ENCODE measurements at regions not wholly inside any gene's neighbourhood (a gene's known extent, or its start where the extent isn't known, plus 50 kb on each side); places are given as distances from the start of the nearest gene placed in this dataset.
"Not testable (repeated sequence)": the region's sequence is repeated elsewhere in the genome, so short reads cannot be mapped to it uniquely, and the experiment has no call there.

- WGBS, 2 experiments (ENCODE audit: insufficient coverage in 2 of 2), result no CpG with 5 or more reads among the region's 2 CpGs
- Histone ChIP-seq H3K4me3 (ENCODE audit: extremely low read depth, insufficient read depth, low read length, poor library complexity, severe bottlenecking) (no peak overlapping the region), H3K4me1 (ENCODE audit: control insufficient read depth, insufficient read depth, low read length, poor library complexity, severe bottlenecking) (no peaks in the 10 kb centered on the region), H3K27ac (ENCODE audit: low read depth, low read length, severe bottlenecking) (no peak overlapping the region), H3K9me3 (ENCODE audit: control insufficient read depth, low read length) (no peaks in the 10 kb centered on the region), H3K36me3 (ENCODE audit: control insufficient read depth, insufficient read depth, low read length) (no peaks in the 10 kb centered on the region)
These were observed 342.9 kb downstream of the IL20RB start for GRCh38 chr3:137300703-137301102.

- WGBS, 2 experiments (ENCODE audit: insufficient coverage in 2 of 2), result 54 to 86% methylated on average over 1 of the region's 1 CpG
- Histone ChIP-seq H3K4me1 (ENCODE audit: control insufficient read depth, insufficient read depth, low read length, poor library complexity, severe bottlenecking) (no peaks in the 10 kb centered on the region), H3K36me3 (ENCODE audit: control insufficient read depth, insufficient read depth, low read length) (no peaks in the 10 kb centered on the region), H3K4me3 (ENCODE audit: extremely low read depth, insufficient read depth, low read length, poor library complexity, severe bottlenecking) (no peak overlapping the region), H3K9me3 (ENCODE audit: control insufficient read depth, low read length) (no peaks in the 10 kb centered on the region), H3K27ac (ENCODE audit: low read depth, low read length, severe bottlenecking) (no peak overlapping the region)
These were observed 346.7 kb downstream of the IL20RB start for GRCh38 chr3:137304313-137305056.

- H3K4me1 ChIP-seq (ENCODE audit: control insufficient read depth, insufficient read depth, low read length, poor library complexity, severe bottlenecking), result no peaks in the 10 kb centered on the region
- H3K9me3 ChIP-seq (ENCODE audit: control insufficient read depth, low read length), result no peaks in the 10 kb centered on the region
- H3K27ac ChIP-seq (ENCODE audit: low read depth, low read length, severe bottlenecking), result no peak overlapping the region
- H3K36me3 ChIP-seq (ENCODE audit: control insufficient read depth, insufficient read depth, low read length), result no peaks in the 10 kb centered on the region
- no peak overlapping the region for H3K4me3 ChIP-seq (ENCODE audit: extremely low read depth, insufficient read depth, low read length, poor library complexity, severe bottlenecking)
- no CpG with 5 or more reads among the region's 2 CpGs for WGBS, 2 experiments (ENCODE audit: insufficient coverage in 2 of 2)
These were observed 366.3 kb downstream of the IL20RB start for GRCh38 chr3:137324114-137324513.

GRCh38 chr3:137325170-137325569 is 367.4 kb downstream of the IL20RB start:
- Histone ChIP-seq H3K9me3 (ENCODE audit: control insufficient read depth, low read length) (no peaks in the 10 kb centered on the region), H3K27ac (ENCODE audit: low read depth, low read length, severe bottlenecking) (no peak overlapping the region), H3K4me3 (ENCODE audit: extremely low read depth, insufficient read depth, low read length, poor library complexity, severe bottlenecking) (no peak overlapping the region), H3K36me3 (ENCODE audit: control insufficient read depth, insufficient read depth, low read length) (no peaks in the 10 kb centered on the region), H3K4me1 (ENCODE audit: control insufficient read depth, insufficient read depth, low read length, poor library complexity, severe bottlenecking) (no peaks in the 10 kb centered on the region)
- WGBS, 2 experiments (ENCODE audit: insufficient coverage in 2 of 2), result 80 to 93% methylated on average over 2 to 3 of the region's 3 CpGs

GRCh38 chr3:137325934-137326333 is 368.2 kb downstream of the IL20RB start:
- no peak overlapping the region for H3K4me3 ChIP-seq (ENCODE audit: extremely low read depth, insufficient read depth, low read length, poor library complexity, severe bottlenecking)
- no peaks in the 10 kb centered on the region for H3K4me1 ChIP-seq (ENCODE audit: control insufficient read depth, insufficient read depth, low read length, poor library complexity, severe bottlenecking)
- H3K36me3 ChIP-seq (ENCODE audit: control insufficient read depth, insufficient read depth, low read length), result no peaks in the 10 kb centered on the region
- H3K9me3 ChIP-seq (ENCODE audit: control insufficient read depth, low read length), result no peaks in the 10 kb centered on the region
- no peak overlapping the region for H3K27ac ChIP-seq (ENCODE audit: low read depth, low read length, severe bottlenecking)
- 100% methylated on average over 1 of the region's 3 CpGs; no CpG with 5 or more reads in 1 of the 2 experiments for WGBS, 2 experiments (ENCODE audit: insufficient coverage in 2 of 2)

- H3K27ac ChIP-seq (ENCODE audit: low read depth, low read length, severe bottlenecking), result no peak overlapping the region
- H3K4me1 ChIP-seq (ENCODE audit: control insufficient read depth, insufficient read depth, low read length, poor library complexity, severe bottlenecking), result peaks cover 4% of the 10 kb centered on the region
- no peak overlapping the region for H3K4me3 ChIP-seq (ENCODE audit: extremely low read depth, insufficient read depth, low read length, poor library complexity, severe bottlenecking)
- no peaks in the 10 kb centered on the region for H3K9me3 ChIP-seq (ENCODE audit: control insufficient read depth, low read length)
- no peaks in the 10 kb centered on the region for H3K36me3 ChIP-seq (ENCODE audit: control insufficient read depth, insufficient read depth, low read length)
- 71 to 72% methylated on average over 1 to 2 of the region's 5 CpGs for WGBS, 2 experiments (ENCODE audit: insufficient coverage in 2 of 2)
These were observed 371.8 kb downstream of the IL20RB start for GRCh38 chr3:137329594-137329993.

- H3K27ac ChIP-seq (ENCODE audit: low read depth, low read length, severe bottlenecking), result no peak overlapping the region
- H3K4me1 ChIP-seq (ENCODE audit: control insufficient read depth, insufficient read depth, low read length, poor library complexity, severe bottlenecking), result peaks cover 4% of the 10 kb centered on the region
- H3K36me3 ChIP-seq (ENCODE audit: control insufficient read depth, insufficient read depth, low read length), result no peaks in the 10 kb centered on the region
- H3K4me3 ChIP-seq (ENCODE audit: extremely low read depth, insufficient read depth, low read length, poor library complexity, severe bottlenecking), result no peak overlapping the region
- WGBS, 2 experiments (ENCODE audit: insufficient coverage in 2 of 2), result 80 to 100% methylated on average over 1 of the region's 3 CpGs
- H3K9me3 ChIP-seq (ENCODE audit: control insufficient read depth, low read length), result no peaks in the 10 kb centered on the region
These were observed 372.5 kb downstream of the IL20RB start for GRCh38 chr3:137330246-137330645.

- H3K4me1 ChIP-seq (ENCODE audit: control insufficient read depth, insufficient read depth, low read length, poor library complexity, severe bottlenecking), result peaks cover 4% of the 10 kb centered on the region
- H3K36me3 ChIP-seq (ENCODE audit: control insufficient read depth, insufficient read depth, low read length), result no peaks in the 10 kb centered on the region
- WGBS, 2 experiments (ENCODE audit: insufficient coverage in 2 of 2), result no CpG with 5 or more reads among the region's 2 CpGs
- no peak overlapping the region for H3K27ac ChIP-seq (ENCODE audit: low read depth, low read length, severe bottlenecking)
- no peak overlapping the region for H3K4me3 ChIP-seq (ENCODE audit: extremely low read depth, insufficient read depth, low read length, poor library complexity, severe bottlenecking)
- H3K9me3 ChIP-seq (ENCODE audit: control insufficient read depth, low read length), result no peaks in the 10 kb centered on the region
These were observed 374.5 kb downstream of the IL20RB start for GRCh38 chr3:137332297-137332696.

GRCh38 chr3:137335478-137335877 is 377.7 kb downstream of the IL20RB start:
- H3K36me3 ChIP-seq (ENCODE audit: control insufficient read depth, insufficient read depth, low read length), result no peaks in the 10 kb centered on the region
- no peak overlapping the region for H3K4me3 ChIP-seq (ENCODE audit: extremely low read depth, insufficient read depth, low read length, poor library complexity, severe bottlenecking)
- H3K27ac ChIP-seq (ENCODE audit: low read depth, low read length, severe bottlenecking), result no peak overlapping the region
- peaks cover 4% of the 10 kb centered on the region for H3K4me1 ChIP-seq (ENCODE audit: control insufficient read depth, insufficient read depth, low read length, poor library complexity, severe bottlenecking)
- H3K9me3 ChIP-seq (ENCODE audit: control insufficient read depth, low read length), result peaks cover 21% of the 10 kb centered on the region
- WGBS, 2 experiments (ENCODE audit: insufficient coverage in 2 of 2), result 88 to 89% methylated on average over 5 to 7 of the region's 7 CpGs

GRCh38 chr3:137338400-137338799 is 380.6 kb downstream of the IL20RB start:
- not testable (repeated sequence) for H3K4me3 ChIP-seq (ENCODE audit: extremely low read depth, insufficient read depth, low read length, poor library complexity, severe bottlenecking); H3K36me3 ChIP-seq (ENCODE audit: control insufficient read depth, insufficient read depth, low read length); H3K27ac ChIP-seq (ENCODE audit: low read depth, low read length, severe bottlenecking); H3K4me1 ChIP-seq (ENCODE audit: control insufficient read depth, insufficient read depth, low read length, poor library complexity, severe bottlenecking)
- 53 to 89% methylated on average over 2 to 4 of the region's 5 CpGs for WGBS, 2 experiments (ENCODE audit: insufficient coverage in 2 of 2)
- H3K9me3 ChIP-seq (ENCODE audit: control insufficient read depth, low read length), result peaks cover 21% of the 10 kb centered on the region

- peaks cover 16% of the 10 kb centered on the region for H3K9me3 ChIP-seq (ENCODE audit: control insufficient read depth, low read length)
- WGBS, 2 experiments (ENCODE audit: insufficient coverage in 2 of 2), result 88% methylated on average over 1 of the region's 4 CpGs; no CpG with 5 or more reads in 1 of the 2 experiments
- no peaks in the 10 kb centered on the region for H3K4me1 ChIP-seq (ENCODE audit: control insufficient read depth, insufficient read depth, low read length, poor library complexity, severe bottlenecking)
- no peaks in the 10 kb centered on the region for H3K36me3 ChIP-seq (ENCODE audit: control insufficient read depth, insufficient read depth, low read length)
- H3K4me3 ChIP-seq (ENCODE audit: extremely low read depth, insufficient read depth, low read length, poor library complexity, severe bottlenecking), result no peak overlapping the region
- H3K27ac ChIP-seq (ENCODE audit: low read depth, low read length, severe bottlenecking), result no peak overlapping the region
These were observed 385.5 kb downstream of the IL20RB start for GRCh38 chr3:137343283-137343682.
